Parathyroid adenoma (tissue), 2 donors: ENCODE measurements at regions not wholly inside any gene's neighbourhood (a gene's known extent, or its start where the extent isn't known, plus 50 kb on each side); places are given as distances from the start of the nearest gene placed in this dataset.

ENCODE experiments used
- H2AFZ ChIP-seq: fragments of 300-600 bp; sonication (generic); one replicate; pipeline ENCODE4 v1.7.0; 2017; ENCODE audit warnings: antibody characterized with exemption, mild to moderate bottlenecking
- H3K27ac ChIP-seq: fragments of 300-600 bp; sonication (generic); one replicate; pipeline ENCODE4 v1.7.0; 2017
- H3K27me3 ChIP-seq: fragments of 300-600 bp; sonication (generic); one replicate; pipeline ENCODE4 v1.7.0; 2017; ENCODE audit warnings: low read length; ENCODE audit not compliant: control insufficient read depth, insufficient read depth
- H3K36me3 ChIP-seq: fragments of 300-600 bp; sonication (generic); one replicate; pipeline ENCODE4 v1.7.0; 2017; ENCODE audit warnings: low read length; ENCODE audit not compliant: control insufficient read depth, insufficient read depth
- H3K4me1 ChIP-seq: fragments of 300-600 bp; sonication (generic); one replicate; pipeline ENCODE4 v1.7.0; 2017; ENCODE audit warnings: control low read depth
- H3K4me2 ChIP-seq: fragments of 300-600 bp; sonication (generic); one replicate; pipeline ENCODE4 v1.7.0; 2017; ENCODE audit warnings: low read length
- H3K4me3 ChIP-seq: fragments of 300-600 bp; sonication (generic); one replicate; pipeline ENCODE4 v1.7.0; 2017; ENCODE audit warnings: low read depth, low read length
- H3K79me2 ChIP-seq: fragments of 300-600 bp; sonication (generic); one replicate; pipeline ENCODE4 v1.7.0; 2017; ENCODE audit warnings: control low read depth
- H3K9ac ChIP-seq: fragments of 300-600 bp; sonication (generic); one replicate; pipeline ENCODE4 v1.7.0; 2017; ENCODE audit warnings: mild to moderate bottlenecking
- H3K9me3 ChIP-seq: fragments of 300-600 bp; sonication (generic); one replicate; pipeline ENCODE4 v1.7.0; 2017; ENCODE audit warnings: low read length; ENCODE audit not compliant: control insufficient read depth
- CTCF ChIP-seq: fragments of 300-600 bp; sonication (generic); IDR thresholded peaks from one replicate; pipeline ENCODE4 v1.7.0; 2017; ENCODE audit warnings: antibody characterized with exemption, mild to moderate bottlenecking
- donor health status: primary hyperparathyroidism.

- no peaks in the 10 kb centered on the region for H3K79me2 ChIP-seq
- TF ChIP-seq CTCF, result no peak
Observed at GRCh38 chr20:1792274-1792673, 102.9 kb upstream of the SIRPA start.

GRCh38 chr20:1790386-1790785 is 104.8 kb upstream of the SIRPA start:
- H3K4me2 ChIP-seq, result no peak overlapping the region
- no peaks in the 10 kb centered on the region for H3K9me3 ChIP-seq
- no peaks in the 10 kb centered on the region for H3K4me1 ChIP-seq
- H3K27me3 ChIP-seq, result no peaks in the 10 kb centered on the region
- no peak overlapping the region for H3K27ac ChIP-seq
- no peak overlapping the region for H3K4me3 ChIP-seq
- no peak for TF ChIP-seq CTCF
- no peak overlapping the region for H3K9ac ChIP-seq
- no peak overlapping the region for H2AFZ ChIP-seq
- H3K36me3 ChIP-seq, result no peaks in the 10 kb centered on the region
- no peaks in the 10 kb centered on the region for H3K79me2 ChIP-seq

More at GRCh38 chr20:1792274-1792673, 102.9 kb upstream of the SIRPA start:
- Histone ChIP-seq H3K27ac (no peak overlapping the region), H3K4me2 (no peak overlapping the region), H3K36me3 (no peaks in the 10 kb centered on the region), H3K27me3 (no peaks in the 10 kb centered on the region), H3K4me3 (no peak overlapping the region), H3K9me3 (no peaks in the 10 kb centered on the region), H3K4me1 (no peaks in the 10 kb centered on the region), H2AFZ (no peak overlapping the region), H3K9ac (no peak overlapping the region)

GRCh38 chr20:1788044-1788443 is 107.2 kb upstream of the SIRPA start:
- TF ChIP-seq CTCF, result no peak
- Histone ChIP-seq H2AFZ (no peak overlapping the region), H3K36me3 (no peaks in the 10 kb centered on the region), H3K9ac (no peak overlapping the region), H3K4me1 (no peaks in the 10 kb centered on the region), H3K27ac (no peak overlapping the region), H3K4me3 (no peak overlapping the region), H3K27me3 (no peaks in the 10 kb centered on the region), H3K4me2 (no peak overlapping the region), H3K79me2 (no peaks in the 10 kb centered on the region), H3K9me3 (no peaks in the 10 kb centered on the region)

GRCh38 chr20:1786486-1786885 is 108.7 kb upstream of the SIRPA start:
- Histone ChIP-seq H3K9ac (no peak overlapping the region), H2AFZ (no peak overlapping the region), H3K4me1 (no peaks in the 10 kb centered on the region), H3K27me3 (no peaks in the 10 kb centered on the region), H3K79me2 (no peaks in the 10 kb centered on the region), H3K4me2 (no peak overlapping the region), H3K9me3 (no peaks in the 10 kb centered on the region), H3K36me3 (no peaks in the 10 kb centered on the region), H3K27ac (no peak overlapping the region), H3K4me3 (no peak overlapping the region)
- no peak for TF ChIP-seq CTCF

- no peak overlapping the region for H3K4me3 ChIP-seq
- no peak overlapping the region for H2AFZ ChIP-seq
- no peak overlapping the region for H3K27ac ChIP-seq
- H3K9me3 ChIP-seq, result no peaks in the 10 kb centered on the region
- H3K4me2 ChIP-seq, result no peak overlapping the region
- H3K9ac ChIP-seq, result no peak overlapping the region
- no peaks in the 10 kb centered on the region for H3K36me3 ChIP-seq
- H3K27me3 ChIP-seq, result no peaks in the 10 kb centered on the region
- H3K4me1 ChIP-seq, result no peaks in the 10 kb centered on the region
- TF ChIP-seq CTCF, result no peak
- no peaks in the 10 kb centered on the region for H3K79me2 ChIP-seq
Observed at GRCh38 chr20:1784586-1784985, 110.6 kb upstream of the SIRPA start.
